HG03354 (cell line): ENCODE measurements at regions not wholly inside any gene's neighbourhood (a gene's known extent, or its start where the extent isn't known, plus 50 kb on each side); places are given as distances from the start of the nearest gene placed in this dataset.

Experiments used
- ATAC-seq: cut with Tn5 transposase; IDR thresholded peaks from one replicate; pipeline ENCODE4 v1.9.1; 2021; ENCODE audit warnings: mild to moderate bottlenecking; ENCODE audit not compliant: unreplicated experiment, poor library complexity, severe bottlenecking

- no peak for ATAC-seq
These were observed 50.1 kb upstream of the ELN start for GRCh38 chr7:73977619-73978618.
